C4-2B (cell line): ENCODE measurements at regions not wholly inside any gene's neighbourhood (a gene's known extent, or its start where the extent isn't known, plus 50 kb on each side); places are given as distances from the start of the nearest gene placed in this dataset.

Experiments
- ZFX ChIP-seq: fragments of 450-650 bp; IDR thresholded peaks from 2 replicates; pipeline ENCODE4 v1.6.1; 2017
- TF ChIP-seq, protein P1 (sequence below): fragments of 450-650 bp; conservative IDR thresholded peaks from 2 replicates; pipeline ENCODE4 v1.5.1; 2017; ENCODE audit warnings: mild to moderate bottlenecking

DNA sequence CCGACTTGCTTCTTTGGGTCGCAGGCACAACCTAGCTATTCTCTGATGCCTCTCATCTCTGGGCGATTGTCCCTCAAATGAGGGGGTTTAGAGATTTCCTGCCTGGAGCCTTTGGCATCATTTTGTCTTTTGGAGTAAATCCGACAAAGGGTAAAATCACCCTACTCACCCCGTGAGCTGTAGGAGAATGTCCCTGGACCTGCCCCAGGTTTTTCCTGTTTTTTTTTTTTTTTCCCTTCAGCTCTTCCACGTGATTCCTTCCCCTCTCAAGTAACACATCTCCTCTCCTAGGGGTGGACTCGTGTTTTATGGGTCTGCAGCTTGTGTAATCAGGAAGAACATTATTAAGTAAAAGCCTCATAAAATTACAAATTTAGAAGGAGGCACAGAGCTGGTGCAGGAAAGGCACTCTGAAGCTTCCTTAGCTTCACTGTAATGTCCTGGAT, 128.4 kb upstream of the ZNF746 start:
- no peak for TF ChIP-seq ZFX
- TF ChIP-seq, protein P1, sequence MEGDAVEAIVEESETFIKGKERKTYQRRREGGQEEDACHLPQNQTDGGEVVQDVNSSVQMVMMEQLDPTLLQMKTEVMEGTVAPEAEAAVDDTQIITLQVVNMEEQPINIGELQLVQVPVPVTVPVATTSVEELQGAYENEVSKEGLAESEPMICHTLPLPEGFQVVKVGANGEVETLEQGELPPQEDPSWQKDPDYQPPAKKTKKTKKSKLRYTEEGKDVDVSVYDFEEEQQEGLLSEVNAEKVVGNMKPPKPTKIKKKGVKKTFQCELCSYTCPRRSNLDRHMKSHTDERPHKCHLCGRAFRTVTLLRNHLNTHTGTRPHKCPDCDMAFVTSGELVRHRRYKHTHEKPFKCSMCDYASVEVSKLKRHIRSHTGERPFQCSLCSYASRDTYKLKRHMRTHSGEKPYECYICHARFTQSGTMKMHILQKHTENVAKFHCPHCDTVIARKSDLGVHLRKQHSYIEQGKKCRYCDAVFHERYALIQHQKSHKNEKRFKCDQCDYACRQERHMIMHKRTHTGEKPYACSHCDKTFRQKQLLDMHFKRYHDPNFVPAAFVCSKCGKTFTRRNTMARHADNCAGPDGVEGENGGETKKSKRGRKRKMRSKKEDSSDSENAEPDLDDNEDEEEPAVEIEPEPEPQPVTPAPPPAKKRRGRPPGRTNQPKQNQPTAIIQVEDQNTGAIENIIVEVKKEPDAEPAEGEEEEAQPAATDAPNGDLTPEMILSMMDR = no peak
